HCT116 (cell line): ENCODE measurements at regions not wholly inside any gene's neighbourhood (a gene's known extent, or its start where the extent isn't known, plus 50 kb on each side); places are given as distances from the start of the nearest gene placed in this dataset.

Source experiments
- ATAC-seq: fragments of 200-7000 bp; cut with Tn5 transposase; 2 replicates; pipeline ENCODE4 v1.9.1; 2020; ENCODE audit warnings: mild to moderate bottlenecking, moderate library complexity
- BruUV-seq: library from RNA; stranded (reverse); fragments of 400-500 nt; replicated peaks from 2 replicates; lab custom pipeline; 2021; lab: Mats Ljungman, UMichigan
- CTCF ChIA-PET: fragments of 300-600 bp; sonication (Branson Sonifier 250); formaldehyde crosslinking; loops from one replicate; lab custom pipeline; 2021; ENCODE audit warnings: antibody characterized with exemption; lab: Charles Lee
- POLR2A ChIA-PET: fragments of 300-600, 350-600 bp; sonication (Branson Sonifier 250); formaldehyde crosslinking; loops from one replicate; lab custom pipeline; 2021; ENCODE audit warnings: antibody characterized with exemption; lab: Charles Lee
- RAD21 ChIA-PET, 2 experiments: fragments of 300-600 bp; sonication (Branson Sonifier 250); formaldehyde crosslinking; loops; one replicate each; lab custom pipeline; 2023; ENCODE audit warnings: low total read pairs in 2 of 2; ENCODE audit not compliant: uncharacterized antibody in 2 of 2, unreplicated experiment in 2 of 2, low non-redundant PET in 1 of 2; lab: Charles Lee
- DNase-seq: peaks from one replicate; pipeline ENCODE4 v3.0.0-alpha.2; 2010; ENCODE audit warnings: low read depth, low spot score
- H2AFZ ChIP-seq: fragments of 200-600 bp; shearing (Covaris generic), sonication (generic); 2 replicates; pipeline ENCODE4 v1.6.1; 2017; ENCODE audit warnings: low read depth, mixed run types, mixed read lengths, antibody characterized with exemption, low read length; ENCODE audit not compliant: poor library complexity, severe bottlenecking
- H3K27ac ChIP-seq: 2 replicates; pipeline ENCODE4 v1.5.1; 2012; ENCODE audit warnings: low read depth, low read length
- H3K27me3 ChIP-seq: fragments of 200-600 bp; sonication (generic); 2 replicates; pipeline ENCODE4 v1.6.1; 2016; ENCODE audit warnings: mixed run types, low read length, mixed read lengths; ENCODE audit not compliant: insufficient read depth
- H3K36me3 ChIP-seq, 2 experiments: fragments of 200-500 bp in 1 of 2; fragments of 200-600 bp in 1 of 2; sonication (Bioruptor generic) in 1 of 2; sonication (generic) in 1 of 2; 2 replicates each; pipeline versions ENCODE4 v1.5.1 to v1.6.1; 2014 to 2016; ENCODE audit warnings: low read length in 2 of 2, inconsistent platforms in 1 of 2, mixed read lengths in 1 of 2, mixed run types in 1 of 2; ENCODE audit not compliant: insufficient read depth in 2 of 2, control insufficient read depth in 1 of 2
- H3K4me1 ChIP-seq, 2 experiments: fragments of 200-600 bp in 1 of 2; sonication (generic) in 1 of 2; 2 replicates each; pipeline versions ENCODE4 v1.5.1 to v1.6.1; 2012 to 2017; ENCODE audit warnings: low read length in 2 of 2, inconsistent platforms in 1 of 2, mild to moderate bottlenecking in 1 of 2, mixed read lengths in 1 of 2, mixed run types in 1 of 2, moderate library complexity in 1 of 2; ENCODE audit not compliant: insufficient read depth in 2 of 2, control insufficient read depth in 1 of 2
- H3K4me2 ChIP-seq: fragments of 200-600 bp; sonication (generic); 2 replicates; pipeline ENCODE4 v1.6.1; 2017; ENCODE audit warnings: mixed run types, low read length, mixed read lengths
- H3K4me3 ChIP-seq, 2 experiments: fragments of 200-600 bp in 1 of 2; sonication (generic) in 1 of 2; replicated peaks in 1 of 2; 2 replicates each; pipeline ENCODE4 v1.5.1; 2011 to 2016; ENCODE audit warnings: low read length in 2 of 2, control low read depth in 1 of 2, low read depth in 1 of 2, mild to moderate bottlenecking in 1 of 2, mixed read lengths in 1 of 2, mixed run types in 1 of 2
- H3K79me2 ChIP-seq: fragments of 200-600 bp; sonication (generic); 2 replicates; pipeline ENCODE4 v1.6.1; 2017; ENCODE audit warnings: mild to moderate bottlenecking, mixed run types, low read length, moderate library complexity, mixed read lengths; ENCODE audit not compliant: insufficient read depth
- H3K9ac ChIP-seq: fragments of 200-600 bp; sonication (generic); 2 replicates; pipeline ENCODE4 v1.6.1; 2016; ENCODE audit warnings: low read length, mixed read lengths
- H3K9me2 ChIP-seq: fragments of 200-600 bp; sonication (generic), shearing (Covaris generic); 2 replicates; pipeline ENCODE4 v1.6.1; 2017; ENCODE audit warnings: mixed run types, mild to moderate bottlenecking, moderate library complexity; ENCODE audit not compliant: insufficient read depth
- H3K9me3 ChIP-seq, 2 experiments: fragments of 200-500 bp in 1 of 2; fragments of 200-600 bp in 1 of 2; sonication (Bioruptor generic) in 1 of 2; sonication (generic) in 1 of 2; 2 replicates each; pipeline ENCODE4 v1.6.1; 2014 to 2017; ENCODE audit warnings: low read length in 2 of 2, mixed read lengths in 2 of 2, inconsistent platforms in 1 of 2, low read depth in 1 of 2, mild to moderate bottlenecking in 1 of 2, mixed run types in 1 of 2, moderate library complexity in 1 of 2; ENCODE audit not compliant: control insufficient read depth in 1 of 2, insufficient read depth in 1 of 2
- H4K20me1 ChIP-seq: fragments of 200-600 bp; sonication (generic), shearing (Covaris generic); 2 replicates; pipeline ENCODE4 v1.6.1; 2017; ENCODE audit warnings: mixed run types, mild to moderate bottlenecking, moderate library complexity; ENCODE audit not compliant: insufficient read depth
- ATF3 ChIP-seq: IDR thresholded peaks from 2 replicates; pipeline ENCODE4 v1.6.1; 2012
- EGR1 ChIP-seq: IDR thresholded peaks from 2 replicates; pipeline ENCODE4 v1.6.1; 2012; ENCODE audit warnings: low read depth
- ELF1 ChIP-seq: IDR thresholded peaks from 2 replicates; pipeline ENCODE4 v1.6.1; 2012; ENCODE audit warnings: low read depth, borderline replicate concordance
- EZH2 ChIP-seq: fragments of 200-600 bp; sonication (generic); IDR thresholded peaks from 2 replicates; pipeline ENCODE4 v1.6.1; 2017; ENCODE audit warnings: antibody characterized with exemption, mixed run types
- EZH2phosphoT487 ChIP-seq: fragments of 200-600 bp; IDR thresholded peaks from 2 replicates; pipeline ENCODE4 v1.6.1; 2018; ENCODE audit warnings: antibody characterized with exemption, borderline replicate concordance
- JUND ChIP-seq: IDR thresholded peaks from 2 replicates; pipeline ENCODE4 v1.6.1; 2012
- SIN3A ChIP-seq: IDR thresholded peaks from 2 replicates; pipeline ENCODE4 v1.6.1; 2012; ENCODE audit warnings: low read depth
- TCF7L2 ChIP-seq: IDR thresholded peaks from 2 replicates; pipeline ENCODE4 v1.7.0; 2011; ENCODE audit warnings: borderline replicate concordance, inconsistent platforms; ENCODE audit not compliant: insufficient read depth, insufficient read length; ENCODE audit errors: extremely low read depth
- YY1 ChIP-seq: IDR thresholded peaks from 2 replicates; pipeline ENCODE4 v1.6.1; 2011; ENCODE audit warnings: low read length, low read depth, moderate library complexity, mild to moderate bottlenecking; ENCODE audit not compliant: insufficient replicate concordance; ENCODE audit errors: extremely low read depth
- ZBTB33 ChIP-seq: IDR thresholded peaks from 2 replicates; pipeline ENCODE4 v1.6.1; 2011; ENCODE audit warnings: mild to moderate bottlenecking, low read length, moderate library complexity; ENCODE audit not compliant: insufficient replicate concordance; ENCODE audit errors: extremely low read depth
- ZNF274 ChIP-seq: fragments of 200-500 bp; sonication (Bioruptor generic); IDR thresholded peaks from 2 replicates; pipeline ENCODE4 v1.6.1; 2014; ENCODE audit warnings: mild to moderate bottlenecking, low read depth, low read length, inconsistent platforms
- intact Hi-C: fragments of 100-400 bp; cut with micrococcal nuclease; formaldehyde crosslinking; loops from 2 replicates; pipeline ENCODE4 v1.10.0; 2022

- Histone ChIP-seq H3K4me2 (no peak overlapping the region), H3K27me3 (no peaks in the 10 kb centered on the region), H3K9me2 (no peaks in the 10 kb centered on the region), H3K36me3 (no peaks in the 10 kb centered on the region), H4K20me1 (no peaks in the 10 kb centered on the region), H3K27ac (no peak overlapping the region), H2AFZ (no peak overlapping the region), H3K9me3 (no peaks in the 10 kb centered on the region), H3K4me1 (no peaks in the 10 kb centered on the region), H3K79me2 (no peaks in the 10 kb centered on the region), H3K9ac (no peak overlapping the region), H3K4me3 (no peak overlapping the region)
- ATAC-seq: no peak
- no peak for TF ChIP-seq JUND
- no peak for TF ChIP-seq ZBTB33
- no peak for TF ChIP-seq ELF1
- TF ChIP-seq EZH2phosphoT487: no peak
- TF ChIP-seq SIN3A: no peak
- no peak for TF ChIP-seq ZNF274
- TF ChIP-seq EGR1: no peak
- no peak for TF ChIP-seq EZH2
- TF ChIP-seq TCF7L2: no peak
- TF ChIP-seq ATF3: no peak
- TF ChIP-seq YY1: no peak
- RAD21 ChIA-PET: no interaction called here
- DNase-seq: no peak
- POLR2A ChIA-PET: no interaction called here
- CTCF ChIA-PET: no interaction called here
- BruUV-seq: no TSS peak
- intact Hi-C loops: no loop called here
Measured at GRCh38 chr14:44009642-44010041, 497.4 kb downstream of the FSCB start.
